Esophagus mucosa (tissue), 1 donor: ENCODE measurements at regions not wholly inside any gene's neighbourhood (a gene's known extent, or its start where the extent isn't known, plus 50 kb on each side); places are given as distances from the start of the nearest gene placed in this dataset.

Experiments
- ATAC-seq: fragments of 200-7000 bp; cut with Tn5 transposase; one replicate; pipeline ENCODE4 v1.9.1; 2020
- donor health status: DM: yes; HTN: yes; CAD: no.

GRCh38 chr10:44023517-44023916, 361.4 kb downstream of the CXCL12 start:
- no peak for ATAC-seq

DNA sequence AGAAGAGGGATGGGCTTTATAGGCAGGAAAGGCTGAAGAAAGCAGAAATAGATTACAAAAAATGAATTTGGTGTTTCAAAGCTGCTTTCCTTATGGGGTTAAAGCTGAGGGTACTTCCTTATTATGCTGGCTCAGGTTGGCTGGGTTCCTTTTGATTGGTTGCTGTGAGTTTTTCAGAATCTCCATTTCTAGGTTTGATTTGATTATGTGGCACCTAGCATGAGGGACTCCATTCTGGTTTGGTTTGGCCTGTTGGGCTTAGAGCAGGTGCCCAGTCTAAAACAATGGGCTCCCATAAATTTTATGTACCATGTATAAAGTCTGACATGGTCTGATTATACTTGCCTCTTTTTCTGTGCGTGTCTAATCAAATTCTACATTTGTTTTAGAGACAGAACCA, 362.7 kb downstream of the CXCL12 start:
- no peak for ATAC-seq

- ATAC-seq = peak; percentile 18
Observed at GRCh38 chr10:44020322-44021111, 364.4 kb downstream of the CXCL12 start.

- no peak for ATAC-seq
Observed at GRCh38 chr10:44017483-44018145, 367.3 kb downstream of the CXCL12 start.

DNA sequence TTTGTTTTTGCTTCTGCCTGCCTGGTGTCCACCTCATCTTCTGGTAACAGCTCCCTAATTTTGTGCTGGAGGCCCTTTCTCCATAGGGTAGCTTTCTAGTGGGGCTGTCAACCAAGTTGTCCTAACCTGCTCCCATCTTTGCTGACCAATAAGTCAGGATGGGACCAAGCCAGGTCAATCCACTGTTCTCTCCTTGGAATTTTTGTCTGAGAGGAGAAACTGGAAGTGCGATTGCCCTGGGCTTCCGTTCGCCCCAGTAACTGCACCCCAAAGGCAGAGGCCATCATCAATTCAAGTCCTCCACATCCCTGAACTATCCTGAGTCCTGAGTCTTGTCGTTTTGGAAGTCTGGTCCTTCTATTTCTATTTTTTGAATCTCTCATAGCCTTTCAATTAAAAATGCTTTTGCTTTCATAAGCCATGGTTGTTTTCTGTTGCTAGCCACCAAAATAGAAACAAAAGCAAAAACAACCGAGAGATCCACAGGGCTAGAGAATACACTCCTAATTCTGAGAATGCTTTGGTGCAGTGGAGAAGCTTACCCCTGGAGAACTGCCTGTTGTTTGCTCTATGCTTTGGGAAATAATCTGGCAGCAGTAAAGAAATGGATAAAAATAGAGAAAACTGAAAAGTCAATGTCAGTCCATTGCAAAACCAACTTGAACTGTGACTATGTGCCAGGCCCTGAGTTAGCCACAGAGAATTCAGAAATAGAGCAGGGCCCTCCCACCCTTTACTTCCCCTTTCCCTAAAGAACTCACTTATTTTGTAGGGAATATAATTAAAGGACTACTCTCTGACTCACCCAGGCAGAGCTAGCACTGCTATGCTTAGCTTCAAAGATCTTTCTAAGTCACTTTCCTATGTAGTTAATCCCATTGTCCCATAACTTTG, 368.1 kb downstream of the CXCL12 start:
- ATAC-seq = no peak

GRCh38 chr10:44015702-44016500, 367.2 kb upstream of the ZNF32 start:
- no peak for ATAC-seq

- ATAC-seq = no peak
Observed at GRCh38 chr10:44014644-44015250, 366.1 kb upstream of the ZNF32 start.

GRCh38 chr10:44013981-44014380, 365.3 kb upstream of the ZNF32 start:
- no peak for ATAC-seq

DNA sequence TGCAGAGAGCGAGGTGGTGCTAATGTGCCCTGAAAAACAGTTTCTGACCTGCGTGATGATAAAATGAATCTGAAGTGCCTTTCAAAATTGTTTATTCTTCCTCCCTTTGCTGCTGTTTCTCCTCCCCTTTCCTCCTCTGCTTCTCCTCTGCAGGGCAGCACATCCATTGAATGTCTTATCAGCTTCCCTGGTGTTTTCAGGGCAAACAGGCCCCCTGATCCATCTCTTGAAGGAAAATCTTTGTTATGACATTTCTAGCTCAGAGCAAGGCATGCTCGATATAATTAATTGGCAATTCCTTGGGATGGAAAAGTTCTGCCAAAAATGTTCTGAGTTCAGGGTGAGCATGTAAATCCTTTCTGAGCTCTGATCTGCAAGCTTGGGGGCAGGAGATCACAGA, 364.2 kb upstream of the ZNF32 start:
- ATAC-seq = no peak

DNA sequence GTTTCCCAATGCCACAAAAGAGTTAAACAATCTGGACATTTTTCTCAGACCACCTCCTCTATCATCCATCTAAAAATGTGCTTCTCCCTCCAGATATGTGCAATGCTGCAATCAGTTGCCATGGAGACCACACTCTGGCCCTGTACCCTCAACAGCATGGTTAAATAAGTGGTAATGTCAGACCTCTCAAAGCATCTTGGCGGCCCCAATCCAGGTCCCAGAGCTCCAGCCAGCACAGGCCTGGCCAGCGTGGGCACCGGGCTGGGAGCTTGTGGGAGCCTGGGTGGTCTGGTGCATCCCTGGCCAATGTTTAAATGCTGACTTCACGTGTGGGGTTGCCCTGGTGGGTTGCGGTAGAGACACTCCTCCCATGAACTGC, 362.9 kb upstream of the ZNF32 start:
- no peak for ATAC-seq

- peak; percentile 18 for ATAC-seq
Observed at GRCh38 chr10:44010873-44011602, 362.4 kb upstream of the ZNF32 start.

DNA sequence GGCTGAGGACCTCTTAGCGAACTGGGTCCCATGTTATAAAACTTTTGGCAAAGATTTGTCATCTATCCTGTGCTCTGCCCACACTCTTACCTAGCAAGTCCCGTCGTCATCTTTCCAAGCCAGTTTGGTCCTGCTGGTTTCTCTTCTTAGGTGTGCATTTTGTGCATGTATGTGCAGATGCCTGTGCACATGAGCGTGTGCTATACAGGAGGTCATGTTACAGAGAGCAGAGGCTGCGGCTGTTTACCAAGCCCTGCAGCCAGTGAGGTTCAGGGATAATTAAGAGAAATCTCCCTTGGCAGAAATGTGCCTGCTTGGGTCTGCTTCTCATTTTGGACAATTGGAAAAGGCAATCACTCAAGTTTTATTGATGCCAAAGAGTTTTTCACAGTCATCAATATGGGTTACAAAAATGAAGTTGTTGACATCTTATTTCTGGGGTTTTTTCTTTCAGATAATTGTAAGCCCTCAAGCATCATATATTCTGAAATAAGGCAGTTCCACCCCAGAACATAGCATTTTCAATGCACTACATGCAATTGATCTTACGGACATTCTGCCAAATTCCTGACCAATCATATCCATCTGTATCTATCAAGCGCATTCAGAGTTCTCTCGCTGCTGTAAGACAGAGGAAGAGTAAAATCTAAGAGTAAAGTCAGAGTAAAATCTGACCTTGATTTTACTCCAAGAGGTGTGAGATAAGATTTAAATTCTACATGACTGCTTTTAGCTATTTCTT, 361.4 kb upstream of the ZNF32 start:
- ATAC-seq = no peak

DNA sequence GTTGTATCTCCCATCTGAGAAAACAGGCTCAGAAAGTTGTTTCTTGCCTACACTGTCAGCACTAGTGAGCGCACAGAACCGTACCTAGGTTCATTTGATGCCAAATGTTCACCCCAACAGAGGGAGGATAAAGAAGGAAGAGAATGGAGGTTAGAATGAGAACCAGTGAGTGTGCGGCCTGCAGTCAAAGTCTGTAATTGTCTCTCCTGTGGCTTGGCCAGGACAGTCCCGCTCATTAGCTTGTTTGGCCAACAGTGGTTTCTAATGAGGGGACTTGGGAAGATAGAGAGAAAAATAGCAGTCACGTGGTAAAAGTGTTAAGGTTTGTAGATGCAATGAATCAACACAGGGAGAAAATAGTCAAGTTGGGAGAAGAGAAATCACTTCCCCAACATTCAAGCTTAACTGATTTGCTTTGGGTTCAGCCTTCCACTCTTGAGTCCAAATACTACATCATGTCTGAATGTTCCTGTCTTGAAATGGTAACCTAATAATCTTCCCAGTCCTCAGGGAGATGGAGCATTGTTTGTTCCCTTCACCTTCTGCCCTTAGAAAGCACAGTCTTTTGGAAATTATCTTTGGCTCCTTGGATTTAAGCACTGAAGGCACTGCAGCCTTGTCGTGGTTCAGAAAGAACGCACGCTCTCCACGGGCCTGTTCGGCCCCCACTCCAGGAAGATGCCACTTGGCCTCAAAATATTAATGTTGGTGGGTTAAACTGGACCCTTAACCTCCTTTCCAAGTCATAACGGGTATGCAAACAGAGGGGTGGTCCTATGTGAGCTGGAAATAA, 360.4 kb upstream of the ZNF32 start:
- no peak for ATAC-seq

- ATAC-seq = no peak
Observed at GRCh38 chr10:44008270-44008916, 359.7 kb upstream of the ZNF32 start.

DNA sequence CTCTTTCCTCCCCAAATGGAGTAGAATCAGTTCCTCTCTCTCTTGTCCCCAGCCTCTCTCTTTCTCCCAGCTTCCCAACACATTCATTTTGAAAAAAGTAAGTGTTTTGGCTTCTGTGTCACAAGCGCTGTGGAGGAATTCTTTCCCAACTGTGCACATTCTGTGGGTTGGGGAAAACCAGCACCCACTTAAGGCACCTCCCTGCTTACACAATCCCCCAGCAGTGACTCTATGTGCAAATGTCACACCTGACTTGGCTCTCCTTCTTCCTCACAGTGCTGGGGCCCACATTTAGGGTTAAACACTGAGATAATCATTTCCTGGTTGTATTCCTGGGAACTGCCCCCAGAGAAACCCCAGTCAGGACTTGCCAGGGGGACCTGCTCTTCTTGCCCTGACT, 358.1 kb upstream of the ZNF32 start:
- ATAC-seq = no peak

DNA sequence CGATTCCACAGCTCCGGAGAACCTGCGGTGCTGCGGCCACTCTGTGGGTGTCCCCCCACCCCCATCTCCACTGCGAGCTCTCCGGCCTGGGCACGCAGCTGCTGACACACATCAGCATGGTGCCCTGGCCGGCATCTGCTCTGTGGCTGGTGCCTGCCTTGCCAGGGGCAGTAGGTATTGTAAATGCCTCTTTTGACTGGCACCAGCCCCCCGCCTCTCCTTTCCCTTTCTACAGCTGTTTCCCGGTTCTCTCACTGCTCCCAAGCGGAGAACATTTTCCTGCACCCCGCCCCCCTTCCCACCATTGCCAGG, 357.1 kb upstream of the ZNF32 start:
- no peak for ATAC-seq

DNA sequence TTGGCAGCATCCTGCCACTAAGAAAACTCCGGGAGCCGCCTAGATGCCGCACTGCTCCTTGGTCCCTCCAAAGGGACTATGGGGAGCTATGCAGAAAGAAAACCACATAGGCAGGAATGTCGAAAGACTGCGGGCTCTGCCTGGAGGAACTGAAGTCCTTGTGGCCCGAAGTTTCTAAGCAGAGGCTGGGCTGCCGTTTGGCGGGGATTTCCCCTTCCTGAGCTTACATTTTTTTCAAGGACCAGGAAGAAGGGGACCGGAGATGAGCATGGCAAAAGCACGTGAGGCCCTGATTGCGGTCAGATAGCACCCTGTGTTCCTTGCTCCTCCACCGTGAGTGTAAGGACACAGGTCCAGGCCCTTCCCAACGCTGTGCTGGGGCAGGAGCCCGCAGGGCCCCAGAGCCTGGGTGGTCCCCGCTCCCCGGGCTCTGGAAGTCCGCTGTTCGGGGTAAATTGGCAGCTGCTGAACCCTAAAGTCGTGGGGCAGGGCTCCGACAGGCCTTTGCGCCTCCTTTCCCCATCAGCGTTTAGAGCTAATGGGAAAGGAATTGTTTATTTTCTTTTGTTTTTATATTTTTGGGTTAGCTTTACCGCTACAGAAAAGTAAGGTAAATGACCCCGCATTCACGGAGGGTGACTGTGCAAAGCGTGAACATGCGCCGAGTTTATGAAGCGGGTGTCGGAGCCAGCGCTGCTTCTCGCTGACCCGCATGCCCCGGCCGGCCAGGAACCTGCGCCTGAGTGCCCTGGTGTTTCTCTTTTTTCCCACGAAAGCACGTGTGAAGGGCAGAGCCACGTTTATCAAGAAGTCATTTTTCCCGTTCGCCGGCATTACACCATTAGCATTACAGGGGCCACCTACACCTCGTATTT, 356.5 kb upstream of the ZNF32 start:
- ATAC-seq = no peak
